HL-60 (cell line): ENCODE measurements at regions not wholly inside any gene's neighbourhood (a gene's known extent, or its start where the extent isn't known, plus 50 kb on each side); places are given as distances from the start of the nearest gene placed in this dataset.

Experiments
- GABPA ChIP-seq: IDR thresholded peaks from 2 replicates; pipeline ENCODE4 v1.6.1; 2012; ENCODE audit warnings: low read depth
- POLR2AphosphoS5 ChIP-seq: IDR thresholded peaks from 2 replicates; pipeline ENCODE4 v1.6.1; 2012; ENCODE audit warnings: low read depth
- SPI1 ChIP-seq: IDR thresholded peaks from 2 replicates; pipeline ENCODE4 v1.6.1; 2012; ENCODE audit warnings: low read depth, mild to moderate bottlenecking, borderline replicate concordance
- TF ChIP-seq, protein P1 (sequence below): IDR thresholded peaks from one replicate; pipeline ENCODE4 v1.5.1; 2011; ENCODE audit warnings: low read length, control low read depth, inconsistent platforms; ENCODE audit not compliant: insufficient read depth

DNA sequence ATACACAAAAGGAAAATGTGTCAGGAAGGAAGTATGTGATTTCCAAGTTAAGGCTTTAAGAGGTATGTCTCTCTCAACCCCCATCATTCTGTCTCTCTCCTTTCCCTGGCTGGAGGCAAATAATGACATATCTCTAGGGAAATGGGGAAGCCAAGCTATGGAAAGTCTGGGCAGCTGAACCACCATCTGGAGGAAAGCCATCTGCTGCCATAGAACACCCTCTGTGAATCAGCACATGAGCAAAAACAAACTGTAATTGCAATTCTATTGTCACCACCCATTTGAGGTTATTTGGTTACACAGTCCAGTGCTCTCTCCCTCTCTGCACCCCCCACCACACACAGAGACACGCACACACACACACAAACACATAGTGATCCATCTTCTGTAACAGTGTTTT, 766.2 kb downstream of the FLRT2 start:
- TF ChIP-seq POLR2AphosphoS5: no peak
- TF ChIP-seq, protein P1, sequence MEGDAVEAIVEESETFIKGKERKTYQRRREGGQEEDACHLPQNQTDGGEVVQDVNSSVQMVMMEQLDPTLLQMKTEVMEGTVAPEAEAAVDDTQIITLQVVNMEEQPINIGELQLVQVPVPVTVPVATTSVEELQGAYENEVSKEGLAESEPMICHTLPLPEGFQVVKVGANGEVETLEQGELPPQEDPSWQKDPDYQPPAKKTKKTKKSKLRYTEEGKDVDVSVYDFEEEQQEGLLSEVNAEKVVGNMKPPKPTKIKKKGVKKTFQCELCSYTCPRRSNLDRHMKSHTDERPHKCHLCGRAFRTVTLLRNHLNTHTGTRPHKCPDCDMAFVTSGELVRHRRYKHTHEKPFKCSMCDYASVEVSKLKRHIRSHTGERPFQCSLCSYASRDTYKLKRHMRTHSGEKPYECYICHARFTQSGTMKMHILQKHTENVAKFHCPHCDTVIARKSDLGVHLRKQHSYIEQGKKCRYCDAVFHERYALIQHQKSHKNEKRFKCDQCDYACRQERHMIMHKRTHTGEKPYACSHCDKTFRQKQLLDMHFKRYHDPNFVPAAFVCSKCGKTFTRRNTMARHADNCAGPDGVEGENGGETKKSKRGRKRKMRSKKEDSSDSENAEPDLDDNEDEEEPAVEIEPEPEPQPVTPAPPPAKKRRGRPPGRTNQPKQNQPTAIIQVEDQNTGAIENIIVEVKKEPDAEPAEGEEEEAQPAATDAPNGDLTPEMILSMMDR: no peak
- TF ChIP-seq GABPA: no peak
- TF ChIP-seq SPI1: no peak
